HG02588 (cell line): ENCODE measurements at regions not wholly inside any gene's neighbourhood (a gene's known extent, or its start where the extent isn't known, plus 50 kb on each side); places are given as distances from the start of the nearest gene placed in this dataset.
"Not testable (repeated sequence)": the region's sequence is repeated elsewhere in the genome, so short reads cannot be mapped to it uniquely, and the experiment has no call there.

Experiments used
- ATAC-seq: cut with Tn5 transposase; IDR thresholded peaks from one replicate; pipeline ENCODE4 v1.9.1; 2021; ENCODE audit warnings: mild to moderate bottlenecking, moderate library complexity; ENCODE audit not compliant: unreplicated experiment

DNA sequence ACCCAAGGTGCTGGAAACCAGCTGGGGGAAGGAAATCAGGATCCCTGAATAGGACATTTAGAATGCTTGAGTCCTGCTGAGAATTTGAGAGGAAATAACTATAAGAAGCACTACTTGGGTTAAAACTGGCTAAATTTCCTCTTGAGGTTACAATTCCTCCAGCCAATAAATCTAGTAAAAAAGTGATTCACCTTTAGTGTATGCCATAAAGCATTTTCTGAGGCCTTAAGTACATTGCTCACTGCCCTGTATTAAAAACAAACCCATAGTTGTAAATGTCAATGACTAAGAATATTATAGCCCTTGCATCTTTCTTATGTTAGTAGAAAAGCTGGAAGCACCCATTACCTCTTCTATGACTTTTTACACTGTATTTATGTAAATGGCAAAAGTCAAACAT is 634.7 kb upstream of the ARRDC3 start:
- no peak for ATAC-seq

DNA sequence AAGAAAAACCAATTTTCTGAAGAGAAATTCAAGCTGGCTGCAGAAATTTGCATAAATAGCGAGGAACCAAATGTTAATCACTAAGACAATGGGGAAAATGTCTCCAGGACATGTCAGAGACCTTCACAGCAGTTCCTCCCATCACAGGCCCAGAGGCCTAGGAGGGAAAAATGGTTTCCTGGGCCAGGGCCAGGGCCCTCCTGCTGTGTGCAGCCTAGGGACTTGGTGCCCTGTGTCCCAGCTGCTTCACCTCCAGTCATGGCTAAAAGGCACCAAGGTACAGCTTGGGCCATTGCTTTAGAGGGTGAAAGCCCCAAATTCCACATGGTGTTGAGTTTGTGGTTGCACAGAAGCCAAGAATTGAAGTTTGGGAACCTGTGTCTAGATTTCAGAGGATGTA is 628.7 kb upstream of the ARRDC3 start:
- not testable (repeated sequence) for ATAC-seq

DNA sequence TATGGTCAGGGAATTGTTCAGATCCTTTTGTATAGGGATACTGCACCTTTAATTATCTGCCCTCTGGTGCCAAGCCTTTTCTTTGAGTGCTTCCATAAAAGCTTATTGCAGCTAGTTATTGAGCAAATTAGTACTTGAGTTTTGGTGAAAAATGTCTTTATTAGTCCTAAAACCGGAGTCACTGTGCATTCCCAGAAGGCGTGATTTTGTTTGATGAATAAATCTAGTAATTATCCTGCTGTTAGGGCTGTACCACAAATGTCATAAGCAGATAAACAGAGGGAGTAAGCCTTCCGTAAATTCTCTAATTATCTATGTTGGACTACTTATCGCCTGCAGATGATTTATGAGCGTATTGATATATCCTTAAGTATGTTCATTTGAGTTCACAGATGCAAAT is 620.7 kb upstream of the ARRDC3 start:
- no peak for ATAC-seq

DNA sequence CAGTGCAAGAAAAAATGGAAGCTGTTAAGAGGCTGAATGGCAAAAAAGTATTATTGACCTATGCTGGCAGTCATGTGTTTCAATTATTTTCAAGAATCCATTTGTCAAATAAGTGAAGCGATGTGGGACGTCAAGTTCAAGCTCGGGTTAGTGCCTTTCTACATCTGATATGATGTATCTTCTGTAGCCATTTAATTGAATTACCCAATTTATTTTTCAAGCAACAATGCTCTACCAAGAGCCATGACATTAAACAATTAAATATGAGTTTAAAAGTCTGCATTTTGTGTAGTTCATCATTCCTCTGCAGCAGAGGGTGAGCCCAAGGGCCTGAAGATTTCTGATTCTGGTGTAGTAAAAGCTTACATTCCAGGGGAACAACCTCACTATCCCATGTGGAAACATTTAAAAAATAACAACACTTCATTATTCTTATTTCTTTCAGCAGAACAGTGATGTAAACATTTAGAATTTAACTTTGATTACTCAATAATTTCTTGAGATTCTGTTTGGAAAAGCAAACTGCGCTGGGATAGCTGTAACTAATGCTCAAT is 619.7 kb upstream of the ARRDC3 start:
- no peak for ATAC-seq

DNA sequence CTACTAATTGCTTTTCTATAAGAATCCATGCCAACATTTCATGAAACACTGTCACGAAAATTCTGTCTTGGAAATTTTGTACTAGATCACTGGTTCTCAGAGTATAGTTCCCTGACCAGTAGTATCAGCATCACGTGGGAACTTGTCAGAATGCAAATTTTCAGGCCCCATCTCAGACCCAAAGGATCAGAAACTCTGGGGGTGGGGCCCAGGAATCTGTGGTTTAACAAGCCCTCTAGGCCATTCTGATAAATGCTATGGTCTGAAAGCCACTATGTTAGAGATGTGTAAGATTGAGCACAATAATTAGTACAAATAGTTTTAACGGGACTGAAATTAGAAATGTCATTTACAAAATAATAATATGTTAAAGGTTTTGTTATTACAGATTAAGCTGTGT is 615.7 kb upstream of the ARRDC3 start:
- no peak for ATAC-seq

DNA sequence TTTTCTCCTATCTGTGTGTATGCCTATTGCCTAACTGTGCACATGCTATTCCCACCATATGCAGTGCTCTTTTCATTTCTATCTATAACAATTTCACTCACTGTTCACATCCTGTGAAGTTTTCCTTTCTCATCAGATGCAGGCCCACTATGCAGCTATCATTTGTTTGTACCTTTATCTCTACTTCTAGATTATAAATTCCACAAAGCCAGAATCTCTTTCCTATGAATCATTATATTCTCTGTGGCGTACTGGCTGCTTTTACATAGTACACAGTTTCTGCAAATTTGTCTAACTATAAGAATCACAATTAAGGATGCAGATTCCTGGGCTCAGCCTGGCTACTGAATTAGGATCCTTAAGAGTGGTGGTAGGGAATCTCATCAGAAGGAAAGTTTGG is 600.8 kb upstream of the ARRDC3 start:
- ATAC-seq = no peak

DNA sequence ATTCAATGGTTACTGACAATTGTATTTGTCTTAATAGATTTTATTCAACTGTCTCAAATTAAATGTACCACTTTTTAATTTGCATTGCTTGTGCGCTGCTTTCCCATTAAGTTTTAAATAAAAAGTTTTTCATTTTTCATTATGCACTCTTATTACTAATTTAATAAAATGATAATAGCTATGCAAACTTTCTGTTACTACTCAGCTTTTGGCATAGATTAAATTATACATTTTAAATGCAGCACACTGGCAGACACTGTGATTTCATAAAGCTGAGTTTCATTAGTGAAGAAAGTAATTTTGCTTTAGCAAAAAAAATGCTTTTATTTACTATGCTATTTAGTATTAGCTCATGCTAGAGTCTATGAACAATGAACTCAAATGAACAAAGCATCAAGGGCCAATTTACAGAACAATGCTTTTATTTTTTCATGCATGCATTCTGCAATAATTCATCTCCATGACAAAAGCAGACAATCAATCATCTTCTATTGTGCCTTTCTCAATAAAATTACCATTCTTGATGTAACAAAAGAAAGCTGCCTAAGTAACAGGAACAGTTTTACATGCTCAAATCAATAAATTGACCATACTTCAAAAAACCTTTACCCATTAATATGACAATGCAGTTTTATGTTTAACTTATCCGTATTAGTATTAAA is 595.2 kb upstream of the ARRDC3 start:
- no peak for ATAC-seq

DNA sequence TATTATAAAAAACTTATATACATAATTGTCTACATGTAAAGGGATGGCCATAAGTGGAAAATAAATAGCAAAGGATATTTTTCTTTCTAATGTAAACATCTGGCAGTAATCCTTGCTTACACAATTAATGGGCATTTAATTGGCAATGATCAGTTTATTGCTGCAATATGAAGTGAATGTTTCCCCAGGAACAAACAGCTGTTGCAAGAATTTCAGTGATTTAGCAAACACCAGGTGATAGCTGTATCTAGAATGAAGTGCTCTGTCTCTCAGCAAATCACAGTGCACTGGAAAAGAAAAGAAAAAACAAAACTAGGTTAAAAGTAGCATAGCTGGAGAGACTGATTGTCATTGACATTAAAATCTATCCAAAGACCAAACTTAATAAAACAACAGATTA is 594.5 kb upstream of the ARRDC3 start:
- ATAC-seq = no peak

DNA sequence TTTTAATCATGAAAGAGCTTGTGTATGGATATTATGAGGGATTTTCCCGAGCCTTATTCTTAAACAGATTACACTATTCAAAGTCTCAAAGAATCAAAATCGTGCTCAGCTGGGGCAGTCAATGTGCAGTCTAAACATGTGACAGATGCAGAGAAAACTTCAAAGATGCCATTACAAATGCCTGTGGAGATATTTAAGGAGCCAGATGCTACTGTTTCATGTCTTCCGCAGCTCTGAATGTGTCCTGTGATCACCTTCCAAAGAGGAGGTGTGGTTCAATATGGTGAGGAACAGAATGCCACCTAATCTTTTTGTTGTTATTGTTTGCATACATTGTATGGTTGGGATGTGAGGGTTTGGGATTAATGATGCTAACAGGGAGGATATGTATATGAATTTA is 593.3 kb upstream of the ARRDC3 start:
- no peak for ATAC-seq

DNA sequence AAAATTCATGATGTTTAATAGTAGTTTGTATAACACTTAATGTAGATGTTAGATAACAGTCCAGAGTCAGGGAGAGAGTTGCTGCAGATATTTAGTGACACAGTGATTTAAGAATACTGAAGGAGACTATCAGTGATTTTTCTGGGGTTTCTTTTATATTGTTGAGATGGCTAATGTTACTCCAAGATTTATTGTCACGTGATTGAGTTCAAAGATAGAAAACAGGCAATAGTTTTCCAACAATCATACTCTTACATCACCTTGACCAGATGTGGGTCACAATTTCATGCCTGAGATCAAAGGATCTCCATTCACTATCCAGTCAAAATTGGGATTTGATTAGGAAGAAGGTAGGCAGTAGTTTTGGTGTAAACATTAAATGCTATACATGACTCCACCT is 580.0 kb upstream of the ARRDC3 start:
- ATAC-seq = no peak

DNA sequence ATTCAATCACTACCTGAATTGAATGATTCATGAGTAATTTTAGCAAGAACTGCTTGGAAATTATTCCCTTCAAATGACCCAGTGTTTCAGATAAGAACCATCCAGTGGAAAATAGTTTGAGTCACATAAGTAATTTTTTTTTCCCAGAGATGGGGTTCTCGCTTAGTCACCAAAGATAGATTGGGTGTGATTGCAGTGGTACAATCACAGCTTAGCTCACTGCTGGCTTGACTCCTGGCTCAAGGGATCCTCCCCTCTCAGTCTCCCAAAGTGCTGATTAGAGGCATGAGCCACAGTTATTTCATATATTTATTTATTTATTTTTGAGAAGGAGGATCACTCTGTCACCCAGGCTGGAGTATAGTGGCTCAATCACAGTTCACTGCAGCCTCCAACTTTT is 574.5 kb upstream of the ARRDC3 start:
- no peak for ATAC-seq

DNA sequence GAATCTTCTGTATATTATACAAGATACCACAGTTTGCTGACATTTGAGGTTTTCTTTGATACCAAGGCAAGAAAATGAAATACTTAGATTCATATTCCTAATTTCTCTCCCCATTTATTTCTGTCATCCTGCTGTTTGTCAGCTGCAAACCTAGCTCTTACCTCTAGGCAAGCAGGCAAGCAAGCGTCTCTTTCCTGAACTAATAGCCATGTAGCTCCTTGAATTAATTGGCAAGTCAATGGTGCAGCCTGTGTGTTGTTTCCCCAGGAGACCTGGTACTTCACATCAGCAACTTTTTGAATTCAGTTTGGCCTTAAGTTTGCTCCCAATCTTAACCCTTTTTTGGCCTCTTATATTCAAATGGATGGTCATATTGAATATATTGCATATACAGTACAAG is 573.6 kb upstream of the ARRDC3 start:
- ATAC-seq = no peak

DNA sequence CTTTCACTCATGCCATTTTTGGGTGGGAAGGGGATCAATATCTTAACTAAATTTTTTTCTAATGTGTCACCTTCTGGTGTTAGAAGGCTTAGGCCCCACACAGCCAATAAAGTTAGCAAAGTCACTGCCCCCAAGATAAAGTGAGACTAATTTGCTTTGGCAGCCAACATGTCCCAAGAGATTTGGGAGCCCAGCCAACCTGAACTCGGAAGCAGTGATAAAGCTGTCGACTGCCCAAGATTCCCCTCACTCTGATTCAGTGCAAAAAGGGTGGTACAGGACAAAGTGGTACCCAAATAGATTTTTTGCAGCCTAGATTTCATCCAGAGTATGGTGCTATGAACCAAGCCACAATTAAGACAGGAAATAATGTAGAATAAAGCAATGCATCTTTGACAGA is 572.5 kb upstream of the ARRDC3 start:
- no peak for ATAC-seq

DNA sequence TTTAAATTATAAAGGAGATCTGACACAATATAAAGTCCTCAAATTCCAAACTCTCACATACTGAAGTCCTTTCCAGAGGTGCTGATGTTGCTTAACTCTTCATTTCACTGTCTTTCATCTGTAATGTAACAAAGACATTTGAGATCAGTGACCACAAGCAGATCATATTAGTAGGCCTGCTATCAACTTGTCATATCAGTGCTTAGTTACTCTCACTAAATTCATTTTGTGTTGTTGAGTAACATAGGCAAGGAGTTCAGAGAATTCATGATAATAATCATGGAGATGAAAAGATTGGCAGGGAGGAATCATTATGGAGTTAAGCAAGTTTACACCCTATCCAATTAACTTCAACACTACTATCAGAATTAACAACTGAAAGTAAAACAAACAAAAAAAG is 571.0 kb upstream of the ARRDC3 start:
- no peak for ATAC-seq

DNA sequence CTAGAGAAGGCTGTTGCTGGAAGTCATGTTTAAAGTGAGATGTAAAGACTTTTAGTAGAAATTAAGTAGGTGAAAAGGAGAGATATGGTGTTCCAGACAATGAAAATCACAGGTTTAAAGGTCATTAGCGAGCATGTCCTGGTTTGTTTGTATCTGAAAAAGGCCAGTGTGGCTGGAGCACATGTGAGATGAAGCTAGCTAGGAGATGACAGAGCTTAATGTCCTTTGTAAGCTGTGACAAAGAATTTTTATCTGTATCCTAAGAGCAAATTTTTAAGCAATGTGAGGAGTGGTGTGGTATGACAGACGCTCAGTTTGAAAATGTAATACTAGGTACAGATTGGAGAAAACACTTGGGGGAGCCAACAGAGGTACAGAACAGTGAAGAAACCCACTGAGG is 567.2 kb upstream of the ARRDC3 start:
- ATAC-seq = no peak

DNA sequence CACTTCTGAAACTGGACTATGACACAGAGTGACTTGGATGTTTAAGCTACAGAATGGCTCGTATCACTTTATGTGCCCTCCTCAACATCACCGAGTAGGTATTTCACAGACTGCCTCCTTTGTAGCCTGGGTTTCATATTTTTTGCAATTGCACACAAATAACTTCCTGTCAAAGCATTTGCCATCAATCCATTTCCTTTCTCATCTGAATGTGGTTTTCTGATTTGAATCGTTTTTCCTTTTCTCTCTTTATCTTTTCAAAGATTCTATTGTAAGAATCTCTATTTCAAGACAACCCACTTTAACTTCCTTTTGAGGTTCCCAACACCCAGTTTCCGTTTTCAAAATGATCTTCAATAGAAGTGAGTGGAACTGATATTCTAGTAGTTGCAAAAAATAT is 563.8 kb upstream of the ARRDC3 start:
- ATAC-seq = no peak

DNA sequence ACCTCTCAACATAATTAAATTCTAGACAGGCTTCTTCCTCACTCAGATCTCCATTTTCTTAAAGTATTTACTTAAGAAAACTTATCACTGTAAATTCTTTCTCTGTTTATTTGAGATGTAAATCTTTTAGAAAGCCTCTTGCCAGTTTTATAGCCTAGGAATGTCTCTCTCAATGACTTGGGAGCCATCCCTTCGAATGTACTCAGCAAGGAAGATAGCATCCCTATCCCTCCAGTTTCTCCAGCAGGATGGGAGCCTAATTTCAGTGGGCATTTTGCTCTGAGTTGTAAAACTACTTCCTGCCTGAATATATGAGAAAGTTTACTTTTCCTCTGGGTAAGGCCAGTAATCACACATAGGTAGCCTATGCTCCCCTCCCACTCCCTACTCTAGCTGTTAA is 558.5 kb upstream of the ARRDC3 start:
- no peak for ATAC-seq

DNA sequence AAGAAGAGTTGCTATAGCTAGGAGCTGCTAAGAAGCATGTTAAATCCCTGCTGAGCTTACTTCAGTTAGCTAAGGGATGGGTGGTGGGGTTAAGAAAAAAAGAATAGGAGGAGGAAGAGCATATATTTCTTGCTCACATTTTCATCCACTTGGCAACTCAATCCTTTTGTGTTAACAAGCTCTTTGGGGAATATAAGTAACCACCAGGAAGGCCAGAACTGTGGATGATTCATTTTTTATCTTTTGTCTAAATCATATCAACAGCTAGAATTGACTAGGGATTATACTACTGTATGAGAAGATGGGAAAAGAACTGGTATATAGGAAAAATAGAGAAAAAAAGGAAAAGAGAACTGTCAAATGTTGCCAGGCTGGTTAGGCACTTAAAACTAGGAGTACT is 555.3 kb upstream of the ARRDC3 start:
- no peak for ATAC-seq

DNA sequence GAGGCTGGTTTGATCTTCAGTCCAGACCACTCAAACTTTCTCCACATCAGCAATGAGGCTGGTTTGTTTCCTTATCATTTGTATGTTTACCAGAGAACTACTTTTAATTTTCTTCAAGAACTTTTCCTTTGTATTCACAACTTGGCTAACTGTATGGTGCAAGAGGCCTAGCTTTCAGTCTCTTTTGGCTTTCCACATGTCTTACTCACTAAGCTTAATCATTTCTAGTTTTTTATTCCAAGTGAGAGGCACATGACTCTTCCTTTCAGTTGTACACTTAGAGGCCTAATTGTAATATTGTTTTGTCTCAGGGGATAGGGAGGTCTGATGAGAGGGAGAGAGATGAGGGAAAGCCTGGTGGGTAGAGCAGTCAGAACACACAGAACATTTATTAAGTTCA is 554.0 kb upstream of the ARRDC3 start:
- no peak for ATAC-seq

DNA sequence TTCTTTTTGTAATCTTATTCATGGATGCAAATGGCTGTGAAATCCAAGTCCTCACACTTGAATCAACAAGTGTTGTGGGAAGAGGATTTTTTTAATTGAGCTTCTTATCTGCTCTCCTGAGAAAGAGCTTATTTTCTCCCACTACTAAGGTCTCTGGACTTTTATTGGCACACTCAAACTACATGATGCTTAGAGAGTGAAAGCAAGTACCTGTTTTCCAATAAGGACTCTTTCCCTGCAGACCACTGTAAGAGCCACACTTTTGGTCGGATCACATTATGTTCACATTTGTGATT is 546.4 kb upstream of the ARRDC3 start:
- ATAC-seq = no peak

DNA sequence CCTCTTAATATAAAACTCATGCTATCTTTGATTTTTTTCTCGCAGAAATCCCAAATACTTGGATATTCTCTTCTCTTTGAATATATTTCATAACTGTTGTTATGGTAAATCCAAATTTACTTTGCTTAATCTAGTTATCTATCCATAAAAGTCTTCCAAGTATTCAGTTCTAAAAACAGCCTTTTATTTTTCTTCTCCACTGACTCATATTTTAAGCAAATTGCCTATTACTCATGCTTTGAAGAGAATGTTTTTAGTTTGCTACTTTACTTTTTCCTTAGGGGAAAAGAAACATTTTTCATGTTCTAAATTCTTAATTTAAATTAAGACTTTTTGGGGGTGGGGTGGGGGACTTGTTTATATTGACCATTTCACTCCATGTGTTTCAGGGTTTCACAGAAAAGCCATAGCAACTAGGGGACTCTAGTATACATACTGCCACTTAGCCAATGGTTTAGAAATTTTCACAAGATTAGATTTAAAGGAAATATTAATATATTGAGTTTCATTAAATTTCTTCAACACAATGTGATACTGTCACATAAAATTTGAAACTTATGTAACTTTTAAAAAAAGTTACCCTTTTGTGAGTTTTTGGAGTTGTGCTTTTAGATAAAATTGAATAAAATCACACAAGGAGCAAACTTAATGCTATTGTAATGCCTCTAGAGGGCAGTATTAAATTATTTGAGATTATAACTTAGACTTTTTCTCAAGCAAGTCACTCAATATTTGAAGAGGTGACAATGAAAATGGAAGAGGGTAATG is 545.8 kb upstream of the ARRDC3 start:
- ATAC-seq = no peak

DNA sequence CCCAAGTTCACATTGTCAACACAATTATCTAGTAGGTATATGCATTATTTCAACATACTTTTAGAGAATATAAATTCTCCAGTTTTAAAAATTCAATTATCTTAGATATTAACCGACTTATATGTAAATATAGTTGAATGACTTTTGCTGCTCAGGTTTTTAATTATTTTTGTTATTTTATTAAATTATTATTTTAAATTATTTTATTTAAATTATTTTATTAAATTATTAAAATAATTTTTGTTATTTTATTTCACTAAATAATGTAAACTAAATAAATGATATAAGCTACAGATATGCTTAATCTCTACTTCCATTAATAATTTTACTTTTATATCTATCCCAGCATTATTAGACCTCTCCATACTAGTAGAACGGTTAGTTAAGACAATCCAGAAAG is 544.3 kb upstream of the ARRDC3 start:
- ATAC-seq = no peak

DNA sequence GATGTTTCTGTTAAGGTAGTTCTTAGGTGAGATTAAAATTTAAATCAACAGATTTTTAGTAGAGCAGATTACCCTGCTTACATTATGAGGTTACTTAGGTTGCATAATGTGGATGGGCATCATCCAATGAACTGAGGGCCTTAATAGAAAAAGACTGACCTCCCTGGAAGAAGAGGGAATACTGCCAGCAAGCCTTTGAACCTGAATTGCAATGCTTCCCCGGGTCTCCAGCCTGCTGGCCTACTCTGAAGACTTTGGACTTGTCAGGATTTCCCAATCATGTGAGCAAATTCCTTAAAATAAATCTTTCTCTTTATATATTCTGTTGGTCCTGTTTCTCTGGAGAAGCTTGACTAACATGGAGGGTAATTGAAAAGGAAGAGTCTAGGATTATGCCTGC is 542.1 kb upstream of the ARRDC3 start:
- no peak for ATAC-seq
